GM18498 (cell line): ENCODE measurements at regions not wholly inside any gene's neighbourhood (a gene's known extent, or its start where the extent isn't known, plus 50 kb on each side); places are given as distances from the start of the nearest gene placed in this dataset.
"Not testable (repeated sequence)": the region's sequence is repeated elsewhere in the genome, so short reads cannot be mapped to it uniquely, and the experiment has no call there.

Experiments used
- ATAC-seq: cut with Tn5 transposase; IDR thresholded peaks from one replicate; pipeline ENCODE4 v1.9.1; 2021; ENCODE audit warnings: mild to moderate bottlenecking, moderate library complexity; ENCODE audit not compliant: unreplicated experiment

- no peak for ATAC-seq
These were observed 64.2 kb upstream of the SVIL start for GRCh38 chr10:29698773-29699490.

GRCh38 chr10:29696581-29696980 is 61.8 kb upstream of the SVIL start:
- not testable (repeated sequence) for ATAC-seq

- ATAC-seq, result no peak
These were observed 59.4 kb upstream of the SVIL start for GRCh38 chr10:29694121-29694520.

- ATAC-seq, result no peak
These were observed 57.4 kb upstream of the SVIL start for GRCh38 chr10:29692121-29692539.

- no peak for ATAC-seq
These were observed 56.8 kb upstream of the SVIL start for GRCh38 chr10:29691564-29692072.

- no peak for ATAC-seq
These were observed 54.2 kb upstream of the SVIL start for GRCh38 chr10:29689001-29689400.

- ATAC-seq, result no peak
These were observed 53.5 kb upstream of the SVIL start for GRCh38 chr10:29688230-29688661.

- ATAC-seq, result no peak
These were observed 52.8 kb upstream of the SVIL start for GRCh38 chr10:29687421-29688164.

- no peak for ATAC-seq
These were observed 50.7 kb upstream of the SVIL start for GRCh38 chr10:29685506-29685905.
